GM18873 (cell line): ENCODE measurements at regions not wholly inside any gene's neighbourhood (a gene's known extent, or its start where the extent isn't known, plus 50 kb on each side); places are given as distances from the start of the nearest gene placed in this dataset.

Experiments used
- ATAC-seq: cut with Tn5 transposase; IDR thresholded peaks from one replicate; pipeline ENCODE4 v1.9.1; 2021; ENCODE audit warnings: mild to moderate bottlenecking, moderate library complexity, moderate number of reproducible peaks; ENCODE audit not compliant: unreplicated experiment, low FRiP score

DNA sequence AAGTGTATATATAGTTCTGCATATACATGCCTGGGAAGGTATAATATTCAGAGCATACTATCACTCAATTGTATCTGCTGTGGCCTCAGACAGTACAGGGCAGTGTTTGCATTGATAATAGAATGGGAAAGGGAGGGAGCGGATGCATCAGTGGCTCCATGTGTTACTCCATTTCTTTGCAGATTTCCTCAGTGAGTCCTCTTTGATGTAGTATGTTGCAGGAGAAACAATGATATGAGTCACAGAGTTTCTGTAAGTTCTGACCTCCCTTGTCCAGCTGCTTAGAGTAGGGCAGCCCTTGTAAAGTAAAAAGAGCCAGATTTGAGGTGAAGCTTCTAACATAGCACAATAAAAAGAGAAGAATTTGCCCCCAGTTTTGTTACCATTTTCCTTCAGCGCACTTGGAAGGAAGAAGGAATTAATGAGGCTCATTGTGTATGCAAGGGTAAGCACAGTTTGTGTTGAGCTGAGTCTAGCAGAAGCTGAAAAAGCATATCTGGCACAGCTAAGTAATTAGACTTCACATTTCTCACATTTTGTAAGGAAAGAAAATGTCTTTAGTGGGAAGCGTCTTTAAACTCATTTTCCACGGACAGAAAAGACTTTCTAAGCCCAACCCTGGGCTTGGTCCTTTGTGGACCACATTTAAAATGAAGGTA lies 555.8 kb upstream of the IL12A start:
- no peak for ATAC-seq

- ATAC-seq, result no peak
Observed at GRCh38 chr3:159439346-159439745, 549.3 kb upstream of the IL12A start.

GRCh38 chr3:159441279-159441678 lies 547.4 kb upstream of the IL12A start:
- no peak for ATAC-seq

DNA sequence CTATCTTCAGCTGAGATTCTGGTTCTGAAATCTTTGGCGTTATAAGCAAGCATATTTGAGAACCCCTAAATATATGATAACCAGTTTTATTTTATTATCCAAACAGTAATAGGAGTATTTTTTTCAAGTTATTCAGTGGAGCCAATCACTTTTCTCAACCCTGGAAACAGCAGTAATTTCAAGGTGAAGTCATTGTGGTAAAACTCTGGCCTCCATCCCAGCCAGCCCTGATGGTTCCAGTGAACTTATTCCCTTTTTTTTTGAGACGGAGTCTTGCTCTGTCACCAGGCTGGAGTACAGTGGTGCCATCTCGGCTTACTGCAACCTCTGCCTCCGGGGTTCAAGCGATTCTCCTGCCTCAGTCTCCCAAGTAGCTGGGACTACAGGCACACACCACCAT lies 545.4 kb upstream of the IL12A start:
- no peak for ATAC-seq

DNA sequence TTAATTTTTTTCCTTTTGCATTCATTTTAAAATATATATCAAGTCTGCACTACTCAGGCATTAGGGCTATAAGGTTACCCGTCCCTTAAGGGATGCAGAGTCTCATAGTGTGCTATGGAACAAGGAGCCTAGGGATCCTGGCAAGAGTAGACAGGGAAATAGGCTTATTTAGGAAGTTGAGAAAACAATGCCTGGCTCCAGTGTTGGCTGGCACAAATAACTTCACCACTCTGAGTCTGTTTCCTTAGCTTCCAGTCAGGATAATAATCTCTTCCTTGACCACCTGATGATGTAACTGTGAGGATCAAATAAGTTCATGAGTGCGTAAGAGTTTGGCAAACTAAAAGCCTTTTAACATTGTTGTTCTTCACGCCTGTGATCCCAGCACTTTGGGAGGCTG lies 540.8 kb upstream of the IL12A start:
- ATAC-seq, result no peak

DNA sequence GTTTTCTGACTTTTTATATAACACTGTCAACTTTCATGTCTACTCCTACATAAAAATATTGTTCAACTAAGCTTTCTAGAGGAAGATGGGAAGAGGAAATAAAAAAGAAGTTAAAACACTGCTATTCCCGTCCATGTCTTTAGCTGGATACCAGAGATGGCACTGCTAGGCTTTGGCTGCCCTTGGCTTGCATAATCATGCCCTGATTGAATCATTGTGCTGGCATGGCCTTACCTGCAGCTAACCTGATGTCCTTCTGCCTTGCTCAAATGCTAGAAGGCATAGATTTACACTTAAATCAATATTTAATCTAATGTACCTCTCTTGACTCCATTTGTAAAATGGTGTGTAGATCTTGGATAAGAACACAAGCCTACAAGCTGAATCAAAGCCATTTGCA lies 539.7 kb upstream of the IL12A start:
- no peak for ATAC-seq

GRCh38 chr3:159451067-159451466 lies 537.6 kb upstream of the IL12A start:
- no peak for ATAC-seq

GRCh38 chr3:159451482-159451881 lies 537.2 kb upstream of the IL12A start:
- no peak for ATAC-seq

GRCh38 chr3:159453036-159453435 lies 535.6 kb upstream of the IL12A start:
- no peak for ATAC-seq

GRCh38 chr3:159453945-159454344 lies 534.7 kb upstream of the IL12A start:
- ATAC-seq, result no peak

DNA sequence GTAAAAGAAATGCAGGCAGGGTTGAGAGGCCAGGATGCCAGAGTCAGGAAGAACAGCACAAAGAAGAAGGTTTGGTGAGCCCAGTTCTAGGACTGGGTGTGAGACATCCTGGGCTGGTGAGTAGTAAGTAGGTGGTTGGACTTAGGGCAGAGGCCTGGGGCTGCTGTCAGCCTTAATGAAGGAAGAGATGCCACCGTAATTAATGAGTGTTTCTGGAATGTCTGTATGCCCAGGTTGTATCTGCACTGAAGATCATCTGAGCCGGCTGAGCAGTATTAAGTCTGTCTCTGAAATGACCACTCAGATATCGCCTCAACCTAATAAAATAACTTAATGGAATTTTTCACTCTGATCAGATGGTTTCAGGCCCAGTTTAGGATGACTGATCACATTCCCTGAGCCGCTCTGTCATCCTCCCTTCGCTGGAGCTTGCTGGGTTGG lies 532.9 kb upstream of the IL12A start:
- ATAC-seq, result no peak

- ATAC-seq, result no peak
Observed at GRCh38 chr3:159458010-159458409, 530.6 kb upstream of the IL12A start.

GRCh38 chr3:159458982-159459381 lies 529.7 kb upstream of the IL12A start:
- ATAC-seq, result no peak

DNA sequence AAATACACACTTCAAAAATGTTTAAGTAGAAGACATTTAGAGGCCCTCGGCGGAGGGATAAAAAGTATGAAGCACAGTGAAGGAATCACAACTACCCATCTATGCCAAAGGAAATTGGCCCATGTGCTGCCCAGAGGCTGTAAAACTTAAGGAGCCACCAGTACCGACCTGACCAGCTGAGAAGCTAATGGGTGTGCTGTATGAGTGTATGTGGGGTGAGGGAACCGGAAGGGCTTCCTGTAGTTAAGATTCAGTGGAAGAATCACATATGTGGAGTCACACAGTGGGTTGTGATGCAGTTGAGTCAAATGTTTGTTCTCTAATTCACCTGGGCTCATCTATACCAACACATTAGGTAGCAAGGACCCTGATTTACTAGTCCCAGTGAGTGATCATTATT lies 516.0 kb upstream of the IL12A start:
- ATAC-seq, result no peak

DNA sequence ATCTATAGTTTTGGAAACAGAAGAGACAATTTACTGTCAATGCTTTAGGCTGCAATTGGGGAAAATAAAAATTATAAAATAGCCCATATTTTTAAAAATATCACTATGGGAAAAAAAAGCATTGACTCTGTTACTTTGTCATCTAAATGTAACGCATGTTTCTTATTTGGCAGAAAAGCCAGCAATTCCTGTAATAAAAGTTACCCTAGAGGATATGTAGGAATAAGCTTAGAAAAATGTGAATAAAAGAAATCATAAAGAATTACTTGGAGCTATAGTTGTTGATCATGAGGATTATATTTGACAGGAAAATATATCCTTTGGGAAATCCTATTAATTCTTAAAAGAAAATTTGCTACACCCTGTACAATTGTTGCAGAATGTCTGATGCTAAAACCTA lies 515.4 kb upstream of the IL12A start:
- no peak for ATAC-seq

DNA sequence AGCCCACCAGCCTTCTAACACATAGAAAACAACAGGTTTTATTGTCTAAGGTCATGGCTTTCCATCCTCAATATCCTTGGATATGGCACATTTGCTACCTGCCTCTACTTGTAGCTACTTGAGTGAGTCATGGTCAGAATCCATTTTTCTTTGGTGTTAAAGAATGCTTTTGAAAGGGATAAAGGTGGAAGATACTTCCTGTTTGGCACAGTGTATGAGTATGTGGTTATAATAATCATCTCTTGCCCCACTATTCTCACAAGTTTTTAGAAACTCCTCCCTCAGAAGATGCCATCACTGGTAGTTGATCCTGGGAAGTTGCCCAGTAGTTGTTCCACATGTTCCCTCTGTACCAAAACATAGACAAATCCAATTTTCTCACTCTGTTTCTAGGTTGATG lies 508.6 kb upstream of the IL12A start:
- no peak for ATAC-seq

DNA sequence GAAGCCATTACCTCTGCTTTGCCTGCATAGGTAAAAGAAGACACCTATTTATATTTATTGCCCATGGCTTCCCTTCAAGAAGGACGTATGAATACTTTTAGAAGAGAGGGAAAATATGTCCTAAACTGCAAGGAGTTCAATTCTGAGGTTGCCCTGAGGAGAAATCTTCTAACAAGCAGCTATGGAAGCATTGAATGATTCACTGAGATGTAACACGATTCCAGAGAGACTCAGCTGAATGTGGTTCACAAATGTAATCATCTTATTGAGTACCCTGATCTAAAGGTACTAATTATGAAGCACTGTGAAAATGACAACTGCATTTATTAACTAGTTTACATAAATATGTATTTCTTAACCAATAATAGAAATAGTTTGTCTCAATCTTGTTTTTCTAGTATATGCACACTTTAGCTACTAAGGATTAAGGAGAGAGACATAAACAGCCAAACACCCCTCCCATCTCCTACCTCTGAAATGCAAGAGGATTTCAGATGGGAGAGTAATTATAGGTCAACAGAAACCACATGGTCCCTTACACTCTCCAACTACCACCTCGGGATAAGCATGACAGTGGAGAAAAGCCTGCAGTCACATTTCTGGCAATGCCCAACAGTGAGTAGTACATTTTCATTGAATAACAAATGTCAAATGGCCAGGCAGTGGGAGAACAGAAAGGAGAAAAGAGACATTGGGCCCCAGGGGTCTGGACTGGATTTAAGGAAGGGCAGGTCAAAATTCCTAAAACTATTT lies 506.2 kb upstream of the IL12A start:
- ATAC-seq, result no peak

GRCh38 chr3:159482994-159483367 lies 505.7 kb upstream of the IL12A start:
- no peak for ATAC-seq

- no peak for ATAC-seq
Observed at GRCh38 chr3:159486580-159486979, 502.1 kb upstream of the IL12A start.

GRCh38 chr3:159487304-159487703 lies 501.3 kb upstream of the IL12A start:
- no peak for ATAC-seq

DNA sequence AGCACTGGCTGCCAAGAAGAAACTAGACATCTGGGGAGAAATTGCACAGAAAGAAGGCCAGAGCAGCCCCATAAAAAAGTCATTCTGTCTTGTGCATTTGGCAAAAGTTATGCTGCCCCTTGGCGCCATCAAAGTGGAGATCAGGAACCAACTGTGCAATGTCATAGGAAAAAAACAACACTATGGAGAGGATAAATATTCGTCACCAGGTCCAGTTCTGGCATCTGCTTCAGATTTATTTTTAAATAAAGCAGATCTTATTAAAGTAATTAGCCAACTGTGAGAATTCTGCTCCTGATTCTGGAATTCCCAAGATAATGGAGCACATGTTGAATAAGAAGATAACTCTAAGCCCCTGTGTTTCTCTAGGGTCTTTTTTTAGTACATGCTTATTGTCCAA lies 500.0 kb upstream of the IL12A start:
- ATAC-seq, result no peak

DNA sequence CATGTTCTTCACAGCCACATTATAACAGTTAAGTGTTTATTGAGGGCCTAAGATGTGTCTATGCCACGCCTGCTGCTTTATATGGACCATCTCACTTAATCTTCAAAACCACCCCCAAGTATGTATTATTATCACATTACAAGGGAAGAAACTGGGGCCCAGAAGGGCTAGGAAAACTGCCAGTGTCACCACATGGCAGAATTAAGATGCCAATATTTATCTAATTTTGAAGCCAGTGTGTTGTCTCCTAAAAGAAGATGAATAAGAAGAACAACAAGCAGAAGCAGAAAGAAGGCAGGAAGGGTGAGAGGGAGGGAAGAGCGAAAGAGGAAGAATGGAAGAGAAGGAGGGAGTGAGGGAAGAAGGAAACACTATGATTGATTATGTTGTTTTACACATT lies 491.3 kb upstream of the IL12A start:
- no peak for ATAC-seq
